ENCODE measurements at regions not wholly inside any gene's neighbourhood (a gene's known extent, or its start where the extent isn't known, plus 50 kb on each side); places are given as distances from the start of the nearest gene placed in this dataset.
A peak's percentile ranks its signal among the peaks of the same experiment; 100 is the strongest.

GRCh38 chr7:26483843-26484242 is 192.2 kb downstream of the SNX10 start:
- DNase-seq (ENCODE audit: low read depth, low spot score), result no peak
- H3K4me3 ChIP-seq (ENCODE audit: low read length), result no peak overlapping the region

DNA sequence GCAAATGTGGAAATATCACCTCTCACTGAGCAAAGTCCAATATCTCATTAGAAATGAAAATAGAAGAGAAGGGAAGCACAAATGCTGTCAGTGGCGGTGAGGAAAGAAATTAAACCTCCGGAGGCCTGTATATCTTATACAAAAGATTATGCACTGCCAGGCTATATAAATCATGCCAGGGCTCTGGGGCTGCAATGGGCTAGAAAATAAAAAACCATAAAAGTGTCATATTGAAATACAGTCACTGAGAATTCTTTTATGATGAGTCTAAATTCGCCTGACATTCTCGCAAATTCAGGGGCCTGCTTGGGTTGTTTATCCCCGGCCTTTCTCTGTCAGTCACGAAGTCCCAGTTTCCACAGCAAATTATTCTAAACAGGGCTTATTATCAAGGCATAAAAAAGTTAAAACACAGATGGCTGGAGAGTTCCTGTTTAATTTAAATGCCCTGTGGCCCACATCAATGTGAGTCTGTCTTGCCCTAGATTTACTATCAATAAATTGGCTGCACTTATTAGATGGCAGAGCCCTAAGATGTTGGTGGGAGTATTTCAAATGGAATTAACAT is 193.8 kb downstream of the SNX10 start:
- no peak for DNase-seq (ENCODE audit: low read depth, low spot score)
- no peak overlapping the region for H3K4me3 ChIP-seq (ENCODE audit: low read length)

DNA sequence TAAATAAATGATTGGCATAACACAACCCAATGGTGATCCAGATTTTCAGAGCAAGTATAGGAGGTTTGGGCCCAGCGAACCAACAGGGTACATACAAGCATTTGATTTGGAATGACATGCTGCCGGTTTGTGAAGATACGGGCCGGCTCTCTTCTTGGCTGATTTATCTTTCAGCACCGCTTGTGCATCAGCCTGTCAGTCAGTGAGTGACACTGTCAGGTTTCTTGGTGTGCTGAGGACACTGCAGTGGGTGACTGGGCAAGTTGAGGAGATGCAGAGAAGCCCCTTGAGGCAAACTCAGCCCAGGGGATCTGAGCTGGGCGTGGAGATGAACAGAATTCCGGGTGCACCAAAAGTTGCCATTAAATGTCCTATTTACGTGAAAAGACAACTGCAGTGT is 194.5 kb downstream of the SNX10 start:
- no peak overlapping the region for H3K4me3 ChIP-seq (ENCODE audit: low read length)
- no peak for DNase-seq (ENCODE audit: low read depth, low spot score)

DNA sequence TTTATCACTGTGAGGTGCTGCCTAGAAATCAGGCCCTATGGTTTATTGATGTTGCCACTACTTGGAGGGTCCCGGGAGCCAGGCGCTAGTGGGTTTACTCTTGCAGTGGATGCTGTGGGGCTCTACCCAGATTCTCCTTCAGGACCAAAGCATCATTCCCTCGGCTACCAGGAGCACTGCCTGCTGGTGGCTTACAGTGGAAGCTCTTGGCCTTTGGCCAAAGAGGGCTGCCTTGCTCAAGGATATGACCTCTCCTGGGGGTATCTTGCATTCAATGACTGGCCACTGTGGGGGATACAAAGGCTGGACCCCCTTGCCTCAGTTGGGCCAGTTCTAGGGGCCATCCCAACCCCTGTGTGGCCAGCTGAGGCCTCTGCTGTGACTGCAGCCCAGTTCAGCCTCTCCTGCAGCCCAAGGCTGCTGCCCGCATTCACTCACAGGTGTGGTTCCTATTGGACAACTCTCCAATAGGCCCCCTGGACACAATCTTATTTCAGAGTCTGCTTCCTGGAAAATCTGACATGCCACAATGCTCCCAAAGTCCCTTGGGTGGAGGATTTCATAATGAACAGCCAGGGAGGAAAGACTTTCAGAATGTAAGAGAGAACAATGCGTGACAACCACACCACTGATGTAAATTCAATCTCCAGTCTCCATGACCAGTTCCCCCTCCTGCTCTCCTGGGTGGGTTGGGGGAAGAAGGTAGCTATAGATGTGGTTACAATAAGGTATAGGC is 196.3 kb downstream of the SNX10 start:
- H3K4me3 ChIP-seq (ENCODE audit: low read length), result no peak overlapping the region
- DNase-seq (ENCODE audit: low read depth, low spot score), result no peak

DNA sequence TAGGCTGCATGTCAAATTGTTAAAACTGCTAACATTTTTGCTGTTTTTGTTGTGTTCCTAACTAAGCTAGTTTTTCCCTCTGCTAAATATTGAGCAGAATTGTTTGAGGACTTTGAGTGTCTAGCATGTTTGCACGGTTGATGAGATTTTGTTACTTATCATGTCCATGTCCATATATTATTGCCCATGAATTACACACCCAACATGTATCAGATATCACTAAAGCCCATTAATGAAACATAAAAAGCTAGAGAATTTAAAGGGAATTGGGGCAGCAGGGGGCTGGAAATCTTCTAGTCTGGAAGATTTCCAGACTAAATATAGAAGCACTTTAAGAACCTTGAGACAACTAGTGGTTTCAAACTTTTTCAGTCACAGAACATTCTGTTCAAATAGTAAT is 197.7 kb downstream of the SNX10 start:
- H3K4me3 ChIP-seq (ENCODE audit: low read length), result no peak overlapping the region
- no peak for DNase-seq (ENCODE audit: low read depth, low spot score)

GRCh38 chr7:26489906-26490639 is 198.4 kb downstream of the SNX10 start:
- H3K4me3 ChIP-seq (ENCODE audit: low read length), result no peak overlapping the region
- DNase-seq (ENCODE audit: low read depth, low spot score), result no peak

DNA sequence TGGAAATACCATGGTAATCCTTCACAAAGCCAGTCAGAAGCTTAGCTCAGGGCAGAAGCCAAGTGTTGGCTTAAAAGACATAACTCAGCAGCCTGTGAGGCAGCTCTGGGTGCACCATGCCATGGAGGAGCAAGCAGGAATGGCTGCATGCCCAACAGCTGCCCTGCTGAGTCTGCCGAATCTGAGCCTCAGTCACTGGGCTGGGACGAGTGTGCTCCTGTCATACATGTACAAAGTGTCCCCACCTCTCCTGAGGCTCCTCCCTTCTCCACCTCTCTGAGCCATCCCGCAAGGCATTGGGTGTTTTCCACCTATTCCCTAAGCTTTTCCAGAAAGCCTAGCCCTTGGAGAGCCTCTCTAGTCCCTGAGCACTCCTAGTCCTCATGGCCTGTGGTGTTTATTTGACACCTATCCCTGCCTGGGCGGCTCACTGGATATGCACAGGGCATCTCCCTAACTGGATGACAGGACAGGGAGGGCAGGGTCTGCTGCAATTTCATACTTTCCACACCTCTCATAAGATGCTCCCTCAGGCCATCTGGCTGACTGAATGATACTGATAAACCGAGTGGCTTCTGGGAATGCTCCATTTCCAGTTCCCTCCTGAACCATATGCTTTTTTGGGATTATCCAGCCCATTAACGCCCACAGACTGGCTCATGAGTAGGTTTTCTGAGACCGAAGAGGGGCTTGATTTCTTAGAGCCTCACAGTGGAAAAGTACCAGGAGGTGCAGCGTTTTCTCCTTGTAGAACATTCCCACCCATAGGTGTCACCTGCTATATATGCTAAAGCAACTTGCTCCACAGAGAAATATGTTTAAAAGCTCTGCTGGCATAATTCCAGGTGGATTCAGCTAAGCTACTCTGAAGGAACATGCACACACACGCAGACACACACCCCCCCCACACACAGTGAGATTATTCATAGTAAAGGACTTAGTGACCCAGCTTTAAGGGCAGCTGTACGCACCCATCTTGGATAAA is 199.3 kb downstream of the SNX10 start:
- DNase-seq (ENCODE audit: low read depth, low spot score), result no peak
- no peak overlapping the region for H3K4me3 ChIP-seq (ENCODE audit: low read length)

- no peak overlapping the region for H3K4me3 ChIP-seq (ENCODE audit: low read length)
- DNase-seq (ENCODE audit: low read depth, low spot score), result no peak
Measured at GRCh38 chr7:26492816-26493215, 201.2 kb downstream of the SNX10 start.

GRCh38 chr7:26493737-26494428 is 202.2 kb downstream of the SNX10 start:
- H3K4me3 ChIP-seq (ENCODE audit: low read length), result no peak overlapping the region
- no peak for DNase-seq (ENCODE audit: low read depth, low spot score)

GRCh38 chr7:26495569-26495968 is 203.9 kb downstream of the SNX10 start:
- DNase-seq (ENCODE audit: low read depth, low spot score), result no peak
- no peak overlapping the region for H3K4me3 ChIP-seq (ENCODE audit: low read length)

DNA sequence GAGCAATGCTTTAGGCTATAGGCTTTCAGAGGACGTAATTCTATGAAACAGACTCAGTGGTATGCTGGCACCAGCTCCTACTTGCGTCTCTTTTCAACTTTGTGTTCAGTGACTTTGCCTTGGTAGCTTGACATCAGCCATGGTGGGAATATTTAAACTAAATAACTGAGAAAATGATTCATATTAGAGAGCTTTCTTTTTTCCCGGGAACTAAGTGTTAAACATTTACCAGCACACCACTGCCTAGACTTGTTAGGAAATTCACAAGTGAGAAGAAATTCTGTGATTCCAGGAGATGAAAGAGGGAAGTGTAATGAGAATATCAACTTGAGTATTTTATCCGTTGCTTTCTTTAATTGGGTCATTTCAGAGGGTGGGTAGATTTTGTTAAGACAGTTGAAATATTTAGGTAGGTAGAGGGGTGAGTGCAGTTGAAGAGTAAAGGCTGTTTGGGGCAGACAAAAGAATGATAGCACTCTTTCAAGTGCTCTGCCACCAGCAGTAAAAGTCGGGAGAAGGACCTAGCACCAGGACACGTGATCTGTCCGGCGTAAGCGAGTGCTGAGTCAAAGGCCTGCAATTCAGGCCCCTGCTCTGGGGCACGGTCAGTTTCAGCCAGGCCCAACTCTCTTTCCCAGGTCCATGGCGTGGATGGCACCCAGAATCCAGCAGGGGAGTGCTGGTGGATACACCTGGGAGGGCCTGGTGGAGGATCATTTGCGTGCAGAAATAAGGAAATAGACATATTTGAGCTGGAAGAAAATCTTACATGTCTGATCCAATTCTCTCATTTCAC is 206.3 kb downstream of the SNX10 start:
- H3K4me3 ChIP-seq (ENCODE audit: low read length), result no peak overlapping the region
- DNase-seq (ENCODE audit: low read depth, low spot score), result no peak

- DNase-seq (ENCODE audit: low read depth, low spot score), result no peak
Measured at GRCh38 chr7:26499315-26499897, 207.7 kb downstream of the SNX10 start.

DNA sequence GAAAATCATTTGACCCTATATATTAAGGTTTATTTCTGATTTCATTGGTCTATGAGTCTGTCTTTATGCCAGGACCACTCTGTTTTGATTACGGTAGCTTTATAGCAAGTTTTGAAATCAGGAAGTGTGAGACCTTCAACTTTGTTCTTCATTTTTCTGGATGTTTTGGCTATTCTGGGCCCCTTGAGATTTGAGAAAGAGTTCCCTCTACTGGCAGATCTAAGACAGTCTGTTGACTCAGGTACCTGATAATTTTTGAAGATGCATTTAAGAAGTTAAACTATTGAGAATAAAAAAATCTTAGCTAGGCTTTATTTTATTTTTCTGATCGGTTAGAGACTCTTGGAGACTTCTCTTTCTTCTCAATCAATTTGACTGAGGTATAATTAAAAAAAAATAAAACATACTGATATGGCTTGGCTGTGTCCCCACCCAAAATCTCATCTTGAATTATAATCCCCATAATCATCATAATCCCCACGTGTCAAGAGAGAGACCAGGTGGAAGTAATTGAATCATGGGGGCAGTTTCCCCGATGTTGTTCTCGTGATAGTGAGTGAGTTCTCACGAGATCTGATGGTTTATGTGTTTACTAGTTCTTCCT is 209.2 kb downstream of the SNX10 start:
- no peak overlapping the region for H3K4me3 ChIP-seq (ENCODE audit: low read length)
- DNase-seq (ENCODE audit: low read depth, low spot score), result peak; percentile 30

More at GRCh38 chr7:26499315-26499897, 207.7 kb downstream of the SNX10 start:
- no peak overlapping the region for H3K4me3 ChIP-seq (ENCODE audit: low read length)

- no peak for DNase-seq (ENCODE audit: low read depth, low spot score)
- H3K4me3 ChIP-seq (ENCODE audit: low read length), result no peak overlapping the region
Measured at GRCh38 chr7:26504411-26505120, 212.9 kb downstream of the SNX10 start.

DNA sequence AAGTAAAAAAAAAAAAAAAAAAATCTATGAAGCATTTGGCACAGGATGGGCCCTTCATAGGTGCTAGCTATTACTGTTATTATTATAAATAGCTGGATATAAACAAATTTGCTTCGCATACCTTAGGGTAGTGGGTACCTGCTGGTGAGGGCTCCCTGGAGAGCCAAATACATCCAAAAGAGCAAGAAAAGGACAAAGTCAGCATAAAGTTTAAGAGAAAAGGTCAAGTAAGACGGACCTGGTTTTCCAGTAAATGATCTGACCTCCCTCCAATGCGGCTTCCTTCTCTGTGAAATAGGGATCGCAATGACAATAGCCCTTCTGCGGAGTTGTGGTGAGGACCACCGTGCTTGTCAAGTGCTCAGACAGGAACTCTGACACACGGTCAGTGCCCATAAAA is 214.5 kb downstream of the SNX10 start:
- no peak overlapping the region for H3K4me3 ChIP-seq (ENCODE audit: low read length)

GRCh38 chr7:26507108-26507987 is 215.7 kb downstream of the SNX10 start:
- DNase-seq (ENCODE audit: low read depth, low spot score), result no peak

More for the DNA sequence above, 214.5 kb downstream of the SNX10 start:
- no peak for DNase-seq (ENCODE audit: low read depth, low spot score)

More at GRCh38 chr7:26507108-26507987, 215.7 kb downstream of the SNX10 start:
- H3K4me3 ChIP-seq (ENCODE audit: low read length), result no peak overlapping the region
